Umbilical cord (tissue), 1 donor: ENCODE measurements at regions not wholly inside any gene's neighbourhood (a gene's known extent, or its start where the extent isn't known, plus 50 kb on each side); places are given as distances from the start of the nearest gene placed in this dataset.

Experiments
- DNase-seq: peaks from one replicate; pipeline ENCODE4 v3.0.0-alpha.2; 2015; ENCODE audit warnings: low spot score

- peak; percentile 70 for DNase-seq
These were observed 60.7 kb upstream of the BCAT1 start for GRCh38 chr12:25009496-25010092.

- DNase-seq, result no peak
These were observed 56.5 kb upstream of the BCAT1 start for GRCh38 chr12:25005376-25005775.

- DNase-seq, result no peak
These were observed 55.5 kb upstream of the BCAT1 start for GRCh38 chr12:25004447-25004846.

GRCh38 chr12:25001311-25001710 lies 52.4 kb upstream of the BCAT1 start:
- DNase-seq, result no peak
